ENCODE measurements at regions not wholly inside any gene's neighbourhood (a gene's known extent, or its start where the extent isn't known, plus 50 kb on each side); places are given as distances from the start of the nearest gene placed in this dataset.

GRCh38 chr7:68238204-68238805, 1241.7 kb downstream of the TYW1 start:
- ChIA-PET CTCF (no interaction called here), POLR2A (no interaction called here)
- Histone ChIP-seq H3K27ac (ENCODE audit: extremely low read depth, low read depth, low read length) (no peak overlapping the region), H3K4me3 (ENCODE audit: low read depth, low read length) (no peak overlapping the region), H3K4me1 (ENCODE audit: control insufficient read depth, insufficient read depth, low read length) (no peaks in the 10 kb centered on the region), H3K36me3 (ENCODE audit: control insufficient read depth in 2 of 2, insufficient read depth in 1 of 2, low read length in 2 of 2) (no peaks in the 10 kb centered on the region), H3K9me3 (ENCODE audit: control insufficient read depth, insufficient read depth, low read depth, low read length) (no peaks in the 10 kb centered on the region)
- no peak for TF ChIP-seq ZBTB21 (tag by site-specific recombination; IDR thresholded peaks at IDR 0.05)
- TF ChIP-seq CTCF (tag by site-specific recombination; IDR thresholded peaks at IDR 0.05) = no peak
- no peak for TF ChIP-seq ZNF146 (tag by site-specific recombination; IDR thresholded peaks at IDR 0.05)
- no peak for TF ChIP-seq KLF10 (tag by site-specific recombination; IDR thresholded peaks at IDR 0.05)
- no peak for TF ChIP-seq PATZ1 (tag by site-specific recombination; IDR thresholded peaks at IDR 0.05)
- no peak for TF ChIP-seq ZFHX2 (tag by site-specific recombination; conservative IDR thresholded peaks at IDR 0.05)
- no peak for TF ChIP-seq GLI2 (tag by site-specific recombination; IDR thresholded peaks at IDR 0.05; ENCODE audit: borderline replicate concordance, low read depth)
- TF ChIP-seq ZSCAN16 (tag by site-specific recombination; IDR thresholded peaks at IDR 0.05) = no peak
- no peak for TF ChIP-seq ZNF174 (tag by site-specific recombination; IDR thresholded peaks at IDR 0.05)
- no peak for TF ChIP-seq ZNF366 (tag by site-specific recombination; conservative IDR thresholded peaks at IDR 0.05)
- TF ChIP-seq ZFP41 (tag by site-specific recombination; IDR thresholded peaks at IDR 0.05; ENCODE audit: borderline replicate concordance) = no peak
- TF ChIP-seq ZNF529 (tag by site-specific recombination; IDR thresholded peaks at IDR 0.05; ENCODE audit: insufficient replicate concordance) = no peak
- TF ChIP-seq YY1 (tag by site-specific recombination; IDR thresholded peaks at IDR 0.05) = no peak
- no peak for TF ChIP-seq ZNF10 (tag by site-specific recombination; IDR thresholded peaks at IDR 0.05)
- TF ChIP-seq SALL2 (tag by site-specific recombination; IDR thresholded peaks at IDR 0.05; ENCODE audit: borderline replicate concordance) = no peak
- no peak for TF ChIP-seq ZNF837 (tag by site-specific recombination; IDR thresholded peaks at IDR 0.05)
- no peak for TF ChIP-seq ZNF223 (tag by site-specific recombination; IDR thresholded peaks at IDR 0.05)

- H3K4me3 ChIP-seq (ENCODE audit: low read depth, low read length) = no peak overlapping the region
- H3K4me1 ChIP-seq (ENCODE audit: control insufficient read depth, insufficient read depth, low read length) = no peaks in the 10 kb centered on the region
- no peaks in the 10 kb centered on the region for H3K36me3 ChIP-seq (ENCODE audit: control insufficient read depth in 2 of 2, insufficient read depth in 1 of 2, low read length in 2 of 2)
- H3K9me3 ChIP-seq (ENCODE audit: control insufficient read depth, insufficient read depth, low read depth, low read length) = no peaks in the 10 kb centered on the region
- POLR2A ChIA-PET = no interaction called here
- no peak overlapping the region for H3K27ac ChIP-seq (ENCODE audit: extremely low read depth, low read depth, low read length)
- CTCF ChIA-PET = no interaction called here
- TF ChIP-seq ZNF10 (tag by site-specific recombination; IDR thresholded peaks at IDR 0.05) (0 out of 2 replicates have a peak, but pooled peaks have one; percentile 60), ZNF623 (tag by site-specific recombination; IDR thresholded peaks at IDR 0.05) (no peak)
These were observed 1246.5 kb downstream of the TYW1 start for GRCh38 chr7:68243128-68243527.

GRCh38 chr7:68244389-68244788, 1247.8 kb downstream of the TYW1 start:
- H3K9me3 ChIP-seq (ENCODE audit: control insufficient read depth, insufficient read depth, low read depth, low read length) = no peaks in the 10 kb centered on the region
- CTCF ChIA-PET = no interaction called here
- H3K4me1 ChIP-seq (ENCODE audit: control insufficient read depth, insufficient read depth, low read length) = no peaks in the 10 kb centered on the region
- no peak overlapping the region for H3K27ac ChIP-seq (ENCODE audit: extremely low read depth, low read depth, low read length)
- H3K4me3 ChIP-seq (ENCODE audit: low read depth, low read length) = no peak overlapping the region
- H3K36me3 ChIP-seq (ENCODE audit: control insufficient read depth in 2 of 2, insufficient read depth in 1 of 2, low read length in 2 of 2) = no peaks in the 10 kb centered on the region
- POLR2A ChIA-PET = no interaction called here
- TF ChIP-seq ZNF433 (tag by site-specific recombination; IDR thresholded peaks at IDR 0.05; ENCODE audit: low read depth) (no peak), PBX3 (CRISPR knock-in tag; IDR thresholded peaks at IDR 0.05) (no peak), ZNF404 (tag by site-specific recombination; IDR thresholded peaks at IDR 0.05) (no peak), ZBTB7A (tag by site-specific recombination; IDR thresholded peaks at IDR 0.05; ENCODE audit: low read depth) (no peak), ZNF777 (tag by site-specific recombination; IDR thresholded peaks at IDR 0.05; ENCODE audit: borderline replicate concordance) (no peak), ZNF19 (tag by site-specific recombination; IDR thresholded peaks at IDR 0.05; ENCODE audit: low read depth) (no peak), KLF8 (tag by site-specific recombination; IDR thresholded peaks at IDR 0.05) (no peak), ZNF580 (tag by site-specific recombination; IDR thresholded peaks at IDR 0.05) (no peak), ZSCAN5A (tag by site-specific recombination; IDR thresholded peaks at IDR 0.05) (no peak), ZSCAN16 (tag by site-specific recombination; IDR thresholded peaks at IDR 0.05) (no peak)

Data from HEK293 (cell line).